SU-DHL-6 (cell line): ENCODE measurements at regions not wholly inside any gene's neighbourhood (a gene's known extent, or its start where the extent isn't known, plus 50 kb on each side); places are given as distances from the start of the nearest gene placed in this dataset.

ENCODE experiments used
- H2AFZ ChIP-seq: fragments of 200-600 bp; sonication (generic); 2 replicates; pipeline ENCODE4 v1.6.1; 2014; ENCODE audit warnings: low read depth, mild to moderate bottlenecking, moderate library complexity, mixed read lengths, antibody characterized with exemption, low read length; ENCODE audit not compliant: severe bottlenecking
- H3F3A ChIP-seq: fragments of 200-600 bp; shearing (Covaris generic); 2 replicates; pipeline ENCODE4 v1.6.0; 2016; ENCODE audit warnings: antibody characterized with exemption, mild to moderate bottlenecking; ENCODE audit not compliant: insufficient read depth
- H3K27ac ChIP-seq: fragments of 200-600 bp; sonication (generic); 2 replicates; pipeline ENCODE4 v1.5.1; 2016; ENCODE audit warnings: low read depth, mild to moderate bottlenecking, low read length, moderate library complexity, mixed read lengths
- H3K27me3 ChIP-seq: fragments of 200-600 bp; sonication (generic), shearing (Covaris generic); 2 replicates; pipeline ENCODE4 v1.6.0; 2014; ENCODE audit warnings: mild to moderate bottlenecking, low read length
- H3K36me3 ChIP-seq: fragments of 200-600 bp; sonication (generic); 2 replicates; pipeline ENCODE4 v1.6.1; 2014; ENCODE audit warnings: mild to moderate bottlenecking, low read length, mixed read lengths
- H3K4me2 ChIP-seq: fragments of 300-600, 200-600 bp; shearing (Covaris generic), sonication (generic); 2 replicates; pipeline ENCODE4 v1.6.0; 2014; ENCODE audit warnings: low read length, low read depth, mild to moderate bottlenecking; ENCODE audit not compliant: poor library complexity, severe bottlenecking
- H3K4me3 ChIP-seq: fragments of 200-600 bp; sonication (generic); 2 replicates; pipeline ENCODE4 v1.5.1; 2014; ENCODE audit warnings: antibody characterized with exemption, low read length, mild to moderate bottlenecking, mixed read lengths; ENCODE audit not compliant: insufficient read depth, poor library complexity, severe bottlenecking
- H3K79me2 ChIP-seq: fragments of 200-600 bp; sonication (generic); 2 replicates; pipeline ENCODE4 v1.6.1; 2014; ENCODE audit warnings: mild to moderate bottlenecking, low read length, moderate library complexity; ENCODE audit not compliant: insufficient read depth
- H3K9ac ChIP-seq: fragments of 200-600 bp; sonication (generic); 2 replicates; pipeline ENCODE4 v1.7.0; 2014; ENCODE audit warnings: mild to moderate bottlenecking, low read length
- H3K9me2 ChIP-seq: fragments of 200-600 bp; sonication (generic); replicated peaks from 2 replicates; pipeline ENCODE4 v1.6.1; 2014; ENCODE audit warnings: low read length; ENCODE audit not compliant: insufficient read depth
- H3K9me3 ChIP-seq: fragments of 200-600 bp; sonication (generic); 2 replicates; pipeline ENCODE4 v1.6.1; 2014; ENCODE audit warnings: low read length, mixed read lengths; ENCODE audit not compliant: insufficient read depth
- H4K20me1 ChIP-seq: fragments of 200-600 bp; sonication (generic); 2 replicates; pipeline ENCODE4 v1.6.1; 2014; ENCODE audit warnings: low read depth, mild to moderate bottlenecking, antibody characterized with exemption, low read length, moderate library complexity, mixed read lengths
- EZH2phosphoT487 ChIP-seq: fragments of 200-600 bp; sonication (generic), shearing (Covaris generic); conservative IDR thresholded peaks from 2 replicates; pipeline ENCODE4 v1.6.1; 2018; ENCODE audit warnings: mild to moderate bottlenecking, antibody characterized with exemption, low read length, moderate library complexity, mixed read lengths
- TF ChIP-seq, protein P1 (sequence below): fragments of 200-600 bp; sonication (generic); IDR thresholded peaks from one replicate; pipeline ENCODE4 v1.5.1; 2017; ENCODE audit warnings: antibody characterized with exemption, mild to moderate bottlenecking, low read length, moderate library complexity; ENCODE audit not compliant: insufficient read depth, poor library complexity, severe bottlenecking

DNA sequence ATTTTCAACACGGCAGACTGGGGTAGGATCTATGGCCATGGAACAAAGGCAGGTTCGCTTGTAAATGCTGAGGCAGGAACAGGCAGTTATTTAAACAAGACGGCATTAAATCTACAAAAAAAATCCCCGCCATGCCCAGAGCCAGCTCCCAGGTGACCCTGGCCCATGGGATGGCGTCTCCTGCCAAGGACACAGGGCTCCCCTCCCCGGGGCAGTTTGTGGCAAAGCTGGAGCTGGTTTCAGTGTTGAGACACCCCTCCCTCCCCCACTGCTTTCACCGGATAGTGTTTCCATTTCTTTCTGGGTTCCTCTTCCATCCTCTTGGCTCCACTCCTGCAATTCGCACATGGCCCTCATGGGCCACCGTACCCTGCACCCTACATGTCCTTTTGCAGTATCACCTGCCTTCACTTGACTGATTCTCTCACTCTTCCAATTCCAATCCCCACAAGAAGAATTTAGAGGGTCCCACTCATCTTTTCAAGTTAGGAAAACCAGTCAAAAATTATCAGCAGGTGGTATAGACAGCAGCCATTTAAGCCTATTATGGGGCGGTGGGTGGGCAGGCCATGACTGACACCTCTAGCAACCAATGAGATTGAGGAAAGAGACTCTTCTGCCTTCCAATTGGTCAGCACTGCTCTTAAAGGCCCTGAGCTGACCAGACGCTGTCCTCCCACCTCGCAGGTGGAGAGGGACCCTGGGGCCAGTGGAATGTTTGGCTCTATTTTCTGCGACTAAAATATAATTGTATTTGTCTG, 52.0 kb downstream of the OLIG1 start:
- H3K9ac ChIP-seq, result no peak overlapping the region
- no peaks in the 10 kb centered on the region for H3K9me3 ChIP-seq
- H4K20me1 ChIP-seq, result no peaks in the 10 kb centered on the region
- H3K27ac ChIP-seq, result no peak overlapping the region
- no peaks in the 10 kb centered on the region for H3K9me2 ChIP-seq
- no peaks in the 10 kb centered on the region for H3K36me3 ChIP-seq
- no peak overlapping the region for H3K4me2 ChIP-seq
- no peak for TF ChIP-seq EZH2phosphoT487
- TF ChIP-seq, protein P1, sequence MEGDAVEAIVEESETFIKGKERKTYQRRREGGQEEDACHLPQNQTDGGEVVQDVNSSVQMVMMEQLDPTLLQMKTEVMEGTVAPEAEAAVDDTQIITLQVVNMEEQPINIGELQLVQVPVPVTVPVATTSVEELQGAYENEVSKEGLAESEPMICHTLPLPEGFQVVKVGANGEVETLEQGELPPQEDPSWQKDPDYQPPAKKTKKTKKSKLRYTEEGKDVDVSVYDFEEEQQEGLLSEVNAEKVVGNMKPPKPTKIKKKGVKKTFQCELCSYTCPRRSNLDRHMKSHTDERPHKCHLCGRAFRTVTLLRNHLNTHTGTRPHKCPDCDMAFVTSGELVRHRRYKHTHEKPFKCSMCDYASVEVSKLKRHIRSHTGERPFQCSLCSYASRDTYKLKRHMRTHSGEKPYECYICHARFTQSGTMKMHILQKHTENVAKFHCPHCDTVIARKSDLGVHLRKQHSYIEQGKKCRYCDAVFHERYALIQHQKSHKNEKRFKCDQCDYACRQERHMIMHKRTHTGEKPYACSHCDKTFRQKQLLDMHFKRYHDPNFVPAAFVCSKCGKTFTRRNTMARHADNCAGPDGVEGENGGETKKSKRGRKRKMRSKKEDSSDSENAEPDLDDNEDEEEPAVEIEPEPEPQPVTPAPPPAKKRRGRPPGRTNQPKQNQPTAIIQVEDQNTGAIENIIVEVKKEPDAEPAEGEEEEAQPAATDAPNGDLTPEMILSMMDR, result no peak
- H2AFZ ChIP-seq, result no peak overlapping the region
- H3K4me3 ChIP-seq, result no peak overlapping the region
- H3F3A ChIP-seq, result no peaks in the 10 kb centered on the region
- H3K79me2 ChIP-seq, result no peaks in the 10 kb centered on the region
- H3K27me3 ChIP-seq, result no peaks in the 10 kb centered on the region

- Histone ChIP-seq H3K9me2 (no peaks in the 10 kb centered on the region), H4K20me1 (no peaks in the 10 kb centered on the region), H3K27me3 (no peaks in the 10 kb centered on the region), H3K9me3 (no peaks in the 10 kb centered on the region), H3K27ac (no peak overlapping the region), H3K9ac (no peak overlapping the region), H3K4me3 (no peak overlapping the region), H3F3A (no peaks in the 10 kb centered on the region), H3K79me2 (no peaks in the 10 kb centered on the region), H3K4me2 (no peak overlapping the region), H3K36me3 (no peaks in the 10 kb centered on the region), H2AFZ (no peak overlapping the region)
- TF ChIP-seq, protein P1, result no peak
- no peak for TF ChIP-seq EZH2phosphoT487
Measured at GRCh38 chr21:33122507-33122906, 52.6 kb downstream of the OLIG1 start.

- Histone ChIP-seq H3K9me2 (no peaks in the 10 kb centered on the region), H4K20me1 (no peaks in the 10 kb centered on the region), H3K9me3 (no peaks in the 10 kb centered on the region), H3K27ac (no peak overlapping the region), H3K27me3 (no peaks in the 10 kb centered on the region), H3K36me3 (no peaks in the 10 kb centered on the region), H3K4me2 (no peak overlapping the region), H3F3A (no peaks in the 10 kb centered on the region), H3K79me2 (no peaks in the 10 kb centered on the region), H3K9ac (no peak overlapping the region), H2AFZ (no peak overlapping the region), H3K4me3 (no peak overlapping the region)
- no peak for TF ChIP-seq EZH2phosphoT487
- TF ChIP-seq, protein P1, result no peak
Measured at GRCh38 chr21:33123374-33124123, 53.6 kb downstream of the OLIG1 start.
